Right ventricle myocardium superior (tissue), 1 donor: ENCODE measurements at regions not wholly inside any gene's neighbourhood (a gene's known extent, or its start where the extent isn't known, plus 50 kb on each side); places are given as distances from the start of the nearest gene placed in this dataset.
A peak's percentile ranks its signal among the peaks of the same experiment; 100 is the strongest.
"Not testable (repeated sequence)": the region's sequence is repeated elsewhere in the genome, so short reads cannot be mapped to it uniquely, and the experiment has no call there.

Experiments used
- ATAC-seq: fragments of 200-7000 bp; cut with Tn5 transposase; one replicate; pipeline ENCODE4 v1.9.1; 2020; ENCODE audit warnings: mild to moderate bottlenecking; ENCODE audit not compliant: poor library complexity
- DNase-seq: peaks from one replicate; pipeline ENCODE4 v3.0.0-alpha.2; 2020
- intact Hi-C: fragments of 100-400 bp; cut with DNase I; formaldehyde crosslinking; loops from one replicate; pipeline ENCODE4 v1.11.2; 2022
- donor health status: DM: no; HTN: yes; CAD: no; lungs with severe emphysema.

- DNase-seq: no peak
- no peak for ATAC-seq
- intact Hi-C loops: no loop called here
Observed at GRCh38 chr20:54351371-54352136, 123.8 kb upstream of the DOK5 start.

- intact Hi-C loops: not testable (repeated sequence)
Observed at GRCh38 chr20:54352541-54352940, 122.9 kb upstream of the DOK5 start.

DNA sequence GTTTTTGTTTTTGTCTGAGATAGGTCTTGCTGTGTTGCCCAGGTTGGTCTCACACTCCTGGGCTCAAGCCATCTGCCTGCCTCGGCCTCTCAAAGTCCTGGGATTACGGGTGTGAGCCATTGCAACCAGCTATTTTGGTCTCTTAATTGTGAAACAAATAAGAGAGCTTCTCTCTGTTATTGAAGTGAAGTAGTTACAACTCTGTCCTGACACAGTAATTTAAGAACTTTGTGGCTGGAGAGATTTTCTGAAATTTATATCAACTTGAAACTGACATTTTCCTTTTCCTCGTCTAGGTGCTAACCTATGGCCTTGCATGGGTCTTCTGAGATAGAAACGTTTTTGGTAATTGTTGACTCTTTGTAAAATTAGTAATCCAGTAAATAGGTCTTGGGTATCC is 122.1 kb upstream of the DOK5 start:
- ATAC-seq (no peak), DNase-seq (no peak)
- intact Hi-C loops: no loop called here

More at GRCh38 chr20:54352541-54352940, 122.9 kb upstream of the DOK5 start:
- not testable (repeated sequence) for DNase-seq, ATAC-seq

DNA sequence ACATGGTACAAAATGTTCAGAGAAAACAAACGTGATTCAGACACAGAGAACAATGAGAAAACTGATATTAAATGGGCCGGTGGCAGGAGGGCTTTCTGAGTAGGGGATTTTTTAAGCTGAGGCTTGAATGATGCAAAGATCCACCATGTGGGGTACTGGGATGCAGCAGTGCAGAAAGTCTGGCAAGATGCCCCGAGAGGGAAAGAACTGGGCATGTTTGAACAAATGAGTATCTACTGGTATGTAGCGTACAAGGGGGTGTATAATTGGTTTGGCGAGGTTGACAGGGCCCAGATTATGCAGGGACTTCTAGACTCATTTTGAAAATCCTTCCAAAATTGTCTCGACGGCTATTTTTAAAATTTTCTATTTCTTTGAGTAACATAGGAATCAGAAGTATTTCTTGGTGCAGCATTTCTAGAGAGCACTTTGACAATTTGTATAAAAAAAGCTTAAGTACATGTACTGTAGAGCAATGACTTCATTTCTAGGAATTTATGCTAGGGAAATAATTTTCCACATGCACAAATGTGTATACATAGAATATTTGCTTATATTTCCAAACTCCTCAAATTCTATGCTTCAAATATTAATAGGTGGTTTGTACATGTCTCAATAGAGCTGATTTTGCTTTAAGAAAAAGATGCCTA is 119.6 kb upstream of the DOK5 start:
- ATAC-seq: no peak
- DNase-seq: no peak
- intact Hi-C loops: no loop called here

GRCh38 chr20:54356801-54357200 is 118.6 kb upstream of the DOK5 start:
- no peak for ATAC-seq
- intact Hi-C loops: no loop called here
- no peak for DNase-seq

GRCh38 chr20:54361475-54361874 is 113.9 kb upstream of the DOK5 start:
- DNase-seq: no peak
- intact Hi-C loops: no loop called here
- ATAC-seq: no peak

GRCh38 chr20:54362283-54362682 is 113.1 kb upstream of the DOK5 start:
- intact Hi-C loops: no loop called here
- DNase-seq (no peak), ATAC-seq (no peak)

- intact Hi-C loops: no loop called here
- ATAC-seq (no peak), DNase-seq (no peak)
Observed at GRCh38 chr20:54364365-54364764, 111.0 kb upstream of the DOK5 start.

- ATAC-seq: no peak
- intact Hi-C loops: no loop called here
- DNase-seq: no peak
Observed at GRCh38 chr20:54364919-54365318, 110.5 kb upstream of the DOK5 start.

GRCh38 chr20:54366669-54367344 is 108.6 kb upstream of the DOK5 start:
- intact Hi-C loops: no loop called here
- ATAC-seq (no peak), DNase-seq (no peak)

DNA sequence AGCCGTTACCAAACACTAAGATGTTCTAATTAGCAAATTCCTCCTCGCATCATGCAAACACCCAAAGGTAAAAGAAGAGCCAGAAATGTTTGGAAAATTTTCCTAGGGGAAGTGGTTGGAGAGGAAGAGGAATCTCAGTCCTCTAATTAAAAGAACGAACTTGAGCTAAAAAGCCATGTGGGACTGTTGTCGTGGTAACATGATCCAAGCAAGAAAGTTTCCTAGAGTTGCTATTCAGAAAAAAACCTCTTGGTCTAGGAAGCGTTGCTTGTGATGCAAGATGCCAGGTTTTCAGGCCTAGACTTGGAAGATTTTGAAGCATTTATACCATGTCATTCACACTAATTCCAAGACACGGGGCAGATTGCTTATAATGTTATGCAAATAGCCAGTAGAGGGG is 106.8 kb upstream of the DOK5 start:
- DNase-seq (no peak), ATAC-seq (no peak)
- intact Hi-C loops: no loop called here

GRCh38 chr20:54372313-54372712 is 103.1 kb upstream of the DOK5 start:
- no peak for DNase-seq
- intact Hi-C loops: no loop called here
- no peak for ATAC-seq

DNA sequence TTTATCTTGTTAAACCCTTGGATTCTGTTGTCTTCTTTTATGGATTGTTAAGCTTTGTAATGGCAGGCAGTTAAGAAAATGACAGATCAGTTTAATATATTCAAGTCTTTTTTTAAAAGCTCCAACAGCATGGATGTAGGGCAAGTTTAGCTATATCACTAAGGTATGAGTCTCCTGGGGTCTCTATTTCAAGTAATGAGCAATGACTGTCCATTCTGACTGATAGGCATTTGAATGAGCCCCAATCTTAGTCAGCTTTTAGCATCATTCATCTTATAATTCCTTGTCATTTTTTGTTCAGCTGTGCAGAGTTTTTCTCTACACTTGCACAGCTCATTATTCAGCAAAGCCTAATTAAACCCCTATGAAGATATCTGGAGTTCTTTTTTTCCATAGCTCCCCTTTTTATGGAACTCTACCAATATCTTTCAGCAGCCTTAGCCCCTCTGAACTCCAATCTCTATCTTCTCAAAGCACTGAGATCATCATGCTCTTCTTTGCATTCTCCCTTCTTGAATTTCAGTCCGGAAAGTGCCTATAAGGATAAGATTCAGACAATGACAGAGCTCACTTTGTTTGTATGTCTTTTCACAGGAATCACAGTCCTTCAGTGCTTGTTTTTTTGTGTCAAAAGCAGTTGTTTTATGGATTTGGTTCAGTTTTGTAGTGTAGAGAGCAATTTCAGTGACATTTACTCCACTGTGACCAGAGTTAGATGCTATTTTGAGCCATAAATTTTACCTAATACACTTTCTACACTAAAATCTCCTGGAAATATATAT is 97.2 kb upstream of the DOK5 start:
- intact Hi-C loops: no loop called here
- no peak for DNase-seq
- no peak for ATAC-seq

GRCh38 chr20:54379893-54380584 is 95.4 kb upstream of the DOK5 start:
- DNase-seq (no peak), ATAC-seq (no peak)
- intact Hi-C loops: no loop called here

- no peak for ATAC-seq
- no peak for DNase-seq
- intact Hi-C loops: no loop called here
Observed at GRCh38 chr20:54382419-54382818, 93.0 kb upstream of the DOK5 start.

DNA sequence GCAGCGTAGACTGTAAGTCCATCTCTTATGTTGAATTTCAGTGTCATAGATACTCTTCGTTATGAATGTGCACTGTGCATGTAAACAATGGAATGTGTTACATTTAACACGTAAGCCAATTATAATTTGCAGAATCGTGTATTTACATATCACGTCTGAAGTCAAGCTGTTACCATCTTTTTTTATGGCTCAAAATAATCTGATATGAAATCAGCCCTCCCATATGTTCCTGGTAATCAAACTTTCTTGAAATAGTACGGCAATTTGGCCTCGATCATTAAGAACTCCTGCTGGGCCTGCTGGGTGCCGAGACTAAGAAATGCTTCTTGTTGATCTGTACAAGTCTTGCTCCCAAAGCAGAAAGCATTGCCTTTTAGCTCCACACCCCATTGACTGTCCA is 89.6 kb upstream of the DOK5 start:
- DNase-seq (no peak), ATAC-seq (no peak)
- intact Hi-C loops: loop anchor here (5.0 kb wide), 1 partner anchor 48 kb away; no protein-coding TSS in a partner anchor

DNA sequence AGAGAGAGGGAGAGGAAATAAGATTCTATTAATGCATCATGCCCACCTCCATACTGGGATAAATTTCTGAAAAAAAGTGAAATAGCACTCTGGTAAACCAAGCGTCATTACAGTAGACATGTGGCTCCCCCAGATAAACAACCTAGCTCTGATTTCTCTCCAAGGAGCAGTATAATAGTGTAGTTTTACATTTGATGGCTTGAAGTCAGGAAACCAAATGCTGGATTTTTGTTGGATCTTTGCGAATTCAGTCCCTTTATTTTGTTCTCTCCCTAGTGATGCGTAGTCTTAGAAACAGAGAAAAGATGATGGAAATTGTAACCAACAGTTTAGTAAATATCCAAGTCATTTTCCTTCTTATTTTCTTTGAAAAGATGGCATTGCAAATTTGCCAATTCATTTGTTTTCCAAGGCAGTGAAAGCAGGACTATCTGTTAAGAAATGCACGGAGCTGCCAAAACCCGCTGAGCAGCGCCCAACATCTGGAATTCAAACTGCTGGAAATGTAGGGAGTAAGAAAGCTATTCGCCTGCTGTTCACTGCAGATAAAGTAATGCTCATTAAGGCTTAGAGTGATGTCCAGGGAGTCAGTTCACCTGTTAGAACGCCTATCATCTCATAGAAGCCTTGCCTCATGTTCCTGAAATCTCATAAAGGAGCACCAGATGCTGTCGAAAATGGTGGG is 85.7 kb upstream of the DOK5 start:
- no peak for ATAC-seq
- intact Hi-C loops: loop anchor here (5.0 kb wide), 1 partner anchor 52 kb away; no protein-coding TSS in a partner anchor
- DNase-seq: peak; percentile 22
